Right lobe of liver (tissue), 4 donors: ENCODE measurements at regions not wholly inside any gene's neighbourhood (a gene's known extent, or its start where the extent isn't known, plus 50 kb on each side); places are given as distances from the start of the nearest gene placed in this dataset.

Source experiments
- POLR2A ChIP-seq: fragments of 450-650 bp; IDR thresholded peaks from one replicate; pipeline ENCODE4 v1.6.1; 2017; ENCODE audit warnings: antibody characterized with exemption, mild to moderate bottlenecking
- TF ChIP-seq, protein P1 (sequence below), 4 donors: fragments of 200-600 bp in 3 of 4; fragments of 450-650 bp in 1 of 4; IDR thresholded peaks; one replicate each; pipeline versions ENCODE4 v1.5.1 to v1.8.0; 2016 to 2022; ENCODE audit warnings: antibody characterized with exemption in 4 of 4, mild to moderate bottlenecking in 2 of 4
- donor health status: DM: no; HTN: no; CAD: no.
- donor health status: DM: no; HTN: no; CAD: no.
- donor health status: DM: no; HTN: yes; CAD: no.

- TF ChIP-seq POLR2A = no peak
- TF ChIP-seq, protein P1, sequence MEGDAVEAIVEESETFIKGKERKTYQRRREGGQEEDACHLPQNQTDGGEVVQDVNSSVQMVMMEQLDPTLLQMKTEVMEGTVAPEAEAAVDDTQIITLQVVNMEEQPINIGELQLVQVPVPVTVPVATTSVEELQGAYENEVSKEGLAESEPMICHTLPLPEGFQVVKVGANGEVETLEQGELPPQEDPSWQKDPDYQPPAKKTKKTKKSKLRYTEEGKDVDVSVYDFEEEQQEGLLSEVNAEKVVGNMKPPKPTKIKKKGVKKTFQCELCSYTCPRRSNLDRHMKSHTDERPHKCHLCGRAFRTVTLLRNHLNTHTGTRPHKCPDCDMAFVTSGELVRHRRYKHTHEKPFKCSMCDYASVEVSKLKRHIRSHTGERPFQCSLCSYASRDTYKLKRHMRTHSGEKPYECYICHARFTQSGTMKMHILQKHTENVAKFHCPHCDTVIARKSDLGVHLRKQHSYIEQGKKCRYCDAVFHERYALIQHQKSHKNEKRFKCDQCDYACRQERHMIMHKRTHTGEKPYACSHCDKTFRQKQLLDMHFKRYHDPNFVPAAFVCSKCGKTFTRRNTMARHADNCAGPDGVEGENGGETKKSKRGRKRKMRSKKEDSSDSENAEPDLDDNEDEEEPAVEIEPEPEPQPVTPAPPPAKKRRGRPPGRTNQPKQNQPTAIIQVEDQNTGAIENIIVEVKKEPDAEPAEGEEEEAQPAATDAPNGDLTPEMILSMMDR (IDR thresholded peaks at IDR 0.05) = no peak
Measured at GRCh38 chr2:139518321-139518720, 738.1 kb upstream of the NXPH2 start.
